DOHH2 (cell line): ENCODE measurements at regions not wholly inside any gene's neighbourhood (a gene's known extent, or its start where the extent isn't known, plus 50 kb on each side); places are given as distances from the start of the nearest gene placed in this dataset.

Experiments
- H3F3A ChIP-seq: fragments of 200-600 bp; sonication (generic), shearing (Covaris generic); 2 replicates; pipeline ENCODE4 v1.6.0; 2016; ENCODE audit warnings: antibody characterized with exemption, mild to moderate bottlenecking; ENCODE audit not compliant: control insufficient read depth, insufficient read depth
- H3K27ac ChIP-seq: fragments of 200-600 bp; sonication (generic); 2 replicates; pipeline ENCODE4 v1.5.1; 2014; ENCODE audit warnings: low read depth, mild to moderate bottlenecking, low read length, moderate library complexity
- H3K27me3 ChIP-seq: fragments of 200-600 bp; sonication (generic); 2 replicates; pipeline ENCODE4 v1.6.1; 2014; ENCODE audit warnings: mild to moderate bottlenecking, low read length, mixed read lengths; ENCODE audit not compliant: control insufficient read depth
- H3K36me3 ChIP-seq: fragments of 200-600 bp; sonication (generic); 2 replicates; pipeline ENCODE4 v1.6.1; 2014; ENCODE audit warnings: mild to moderate bottlenecking, low read length, moderate library complexity, mixed read lengths; ENCODE audit not compliant: control insufficient read depth
- H3K4me1 ChIP-seq: fragments of 200-600 bp; sonication (generic); 2 replicates; pipeline ENCODE4 v1.6.1; 2014; ENCODE audit warnings: mild to moderate bottlenecking, low read length, mixed read lengths; ENCODE audit not compliant: control insufficient read depth
- H3K4me2 ChIP-seq: fragments of 200-600 bp; sonication (generic); 2 replicates; pipeline ENCODE4 v1.6.0; 2014; ENCODE audit warnings: mild to moderate bottlenecking, low read length, moderate library complexity
- H3K4me3 ChIP-seq: fragments of 200-600 bp; sonication (generic); 2 replicates; pipeline ENCODE4 v1.5.1; 2014; ENCODE audit warnings: mild to moderate bottlenecking, low read length, mixed read lengths
- H3K79me2 ChIP-seq: fragments of 200-600 bp; sonication (generic); 2 replicates; pipeline ENCODE4 v1.6.1; 2014; ENCODE audit warnings: mild to moderate bottlenecking, low read length, mixed read lengths; ENCODE audit not compliant: control insufficient read depth
- H3K9me2 ChIP-seq: fragments of 200-600 bp; sonication (generic); replicated peaks from 2 replicates; pipeline ENCODE4 v1.6.1; 2014; ENCODE audit warnings: mild to moderate bottlenecking, low read length, mixed read lengths; ENCODE audit not compliant: control insufficient read depth
- H3K9me3 ChIP-seq: fragments of 200-600 bp; sonication (generic); 2 replicates; pipeline ENCODE4 v1.6.1; 2014; ENCODE audit warnings: antibody characterized with exemption, low read length, mixed read lengths; ENCODE audit not compliant: control insufficient read depth, insufficient read depth
- H4K20me1 ChIP-seq: fragments of 200-600 bp; sonication (generic); 2 replicates; pipeline ENCODE4 v1.6.0; 2014; ENCODE audit warnings: low read depth, mild to moderate bottlenecking, antibody characterized with exemption, low read length, moderate library complexity; ENCODE audit not compliant: control insufficient read depth, insufficient read depth
- CTCF ChIP-seq: fragments of 200-600 bp; sonication (generic); IDR thresholded peaks from one replicate; pipeline ENCODE4 v1.5.1; 2014; ENCODE audit warnings: antibody characterized with exemption, mild to moderate bottlenecking, low read depth, low read length; ENCODE audit not compliant: poor library complexity, severe bottlenecking
- EZH2phosphoT487 ChIP-seq: fragments of 200-600 bp; sonication (generic); IDR thresholded peaks from 2 replicates; pipeline ENCODE4 v1.6.1; 2017; ENCODE audit warnings: borderline replicate concordance, mild to moderate bottlenecking, antibody characterized with exemption, low read length, moderate library complexity, mixed read lengths

- Histone ChIP-seq H3K9me2 (no peaks in the 10 kb centered on the region), H3K4me3 (no peak overlapping the region), H3K4me1 (no peaks in the 10 kb centered on the region), H3K27ac (no peak overlapping the region), H3F3A (no peaks in the 10 kb centered on the region), H3K9me3 (no peaks in the 10 kb centered on the region), H3K79me2 (no peaks in the 10 kb centered on the region), H3K36me3 (no peaks in the 10 kb centered on the region), H4K20me1 (no peaks in the 10 kb centered on the region), H3K4me2 (no peak overlapping the region), H3K27me3 (no peaks in the 10 kb centered on the region)
- TF ChIP-seq EZH2phosphoT487: no peak
- TF ChIP-seq CTCF: no peak
These were observed 424.8 kb downstream of the HRH4 start for GRCh38 chr18:24885276-24885675.

- Histone ChIP-seq H3F3A (no peaks in the 10 kb centered on the region), H3K27me3 (no peaks in the 10 kb centered on the region), H3K9me3 (no peaks in the 10 kb centered on the region), H3K36me3 (no peaks in the 10 kb centered on the region), H3K4me1 (no peaks in the 10 kb centered on the region), H4K20me1 (no peaks in the 10 kb centered on the region), H3K4me3 (no peak overlapping the region), H3K27ac (no peak overlapping the region), H3K79me2 (no peaks in the 10 kb centered on the region), H3K4me2 (no peak overlapping the region), H3K9me2 (no peaks in the 10 kb centered on the region)
- no peak for TF ChIP-seq EZH2phosphoT487
- TF ChIP-seq CTCF: no peak
These were observed 434.4 kb downstream of the HRH4 start for GRCh38 chr18:24894880-24895279.

- Histone ChIP-seq H3F3A (no peaks in the 10 kb centered on the region), H3K27ac (no peak overlapping the region), H3K4me2 (no peak overlapping the region), H3K4me3 (no peak overlapping the region), H3K9me3 (no peaks in the 10 kb centered on the region), H4K20me1 (no peaks in the 10 kb centered on the region), H3K79me2 (no peaks in the 10 kb centered on the region), H3K36me3 (no peaks in the 10 kb centered on the region), H3K9me2 (no peaks in the 10 kb centered on the region), H3K4me1 (no peaks in the 10 kb centered on the region), H3K27me3 (no peaks in the 10 kb centered on the region)
- TF ChIP-seq EZH2phosphoT487: no peak
These were observed 437.0 kb downstream of the HRH4 start for GRCh38 chr18:24897461-24897860.

GRCh38 chr18:24910221-24910620, 441.7 kb downstream of the ZNF521 start:
- no peaks in the 10 kb centered on the region for H3K9me3 ChIP-seq
- no peaks in the 10 kb centered on the region for H3K4me1 ChIP-seq
- H3K36me3 ChIP-seq: no peaks in the 10 kb centered on the region
- no peaks in the 10 kb centered on the region for H3K27me3 ChIP-seq
- no peaks in the 10 kb centered on the region for H3K79me2 ChIP-seq
- TF ChIP-seq EZH2phosphoT487 (no peak), CTCF (no peak)
- H3K4me2 ChIP-seq: no peak overlapping the region
- no peaks in the 10 kb centered on the region for H3K9me2 ChIP-seq
- no peak overlapping the region for H3K27ac ChIP-seq
- H3F3A ChIP-seq: no peaks in the 10 kb centered on the region
- no peaks in the 10 kb centered on the region for H4K20me1 ChIP-seq
- no peak overlapping the region for H3K4me3 ChIP-seq
